PC-3 (cell line): ENCODE measurements at regions not wholly inside any gene's neighbourhood (a gene's known extent, or its start where the extent isn't known, plus 50 kb on each side); places are given as distances from the start of the nearest gene placed in this dataset.

Experiments used
- ATAC-seq: fragments of 200-7000 bp; cut with Tn5 transposase; 2 replicates; pipeline ENCODE4 v1.9.1; 2020; ENCODE audit warnings: mild to moderate bottlenecking, moderate library complexity
- BruUV-seq: library from RNA; stranded (reverse); fragments of 400-500 nt; replicated peaks from 2 replicates; lab custom pipeline; 2021; lab: Mats Ljungman, UMichigan
- CTCF ChIA-PET: fragments of 300-600 bp; sonication (Branson Sonifier 250); formaldehyde crosslinking; loops from one replicate; lab custom pipeline; 2022; ENCODE audit warnings: antibody characterized with exemption; lab: Charles Lee
- POLR2A ChIA-PET: fragments of 300-600 bp; sonication (Branson Sonifier 250); formaldehyde crosslinking; loops from one replicate; lab custom pipeline; 2022; ENCODE audit warnings: antibody characterized with exemption; ENCODE audit not compliant: unreplicated experiment; lab: Charles Lee
- DNase-seq: peaks from one replicate; pipeline ENCODE4 v3.0.0-alpha.2; 2015
- H2AFZ ChIP-seq: fragments of 300-600 bp; sonication (generic); 2 replicates; pipeline ENCODE4 v1.6.0; 2016; ENCODE audit warnings: antibody characterized with exemption, low read length
- H3F3A ChIP-seq: fragments of 300-600 bp; sonication (generic); one replicate; pipeline ENCODE4 v1.6.0; 2017; ENCODE audit warnings: antibody characterized with exemption, low read length, control low read depth, mild to moderate bottlenecking; ENCODE audit not compliant: unreplicated experiment
- H3K27ac ChIP-seq: fragments of 300-600 bp; sonication (generic); 2 replicates; pipeline ENCODE4 v1.5.1; 2016; ENCODE audit warnings: mild to moderate bottlenecking, low read length
- H3K27me3 ChIP-seq: fragments of 300-600 bp; sonication (generic); 2 replicates; pipeline ENCODE4 v1.6.1; 2016; ENCODE audit warnings: low read length, mixed read lengths
- H3K36me3 ChIP-seq: fragments of 300-600 bp; sonication (generic); 2 replicates; pipeline ENCODE4 v1.6.1; 2016; ENCODE audit warnings: low read depth, mixed run types, low read length, mixed read lengths
- H3K4me1 ChIP-seq: fragments of 300-600 bp; sonication (generic); 2 replicates; pipeline ENCODE4 v1.5.1; 2016; ENCODE audit warnings: low read length; ENCODE audit not compliant: insufficient read depth
- H3K4me2 ChIP-seq: fragments of 300-600 bp; sonication (generic); 2 replicates; pipeline ENCODE4 v1.6.0; 2016; ENCODE audit warnings: low read length
- H3K4me3 ChIP-seq: fragments of 300-600 bp; sonication (generic); 2 replicates; pipeline ENCODE4 v1.5.1; 2016; ENCODE audit warnings: mild to moderate bottlenecking, low read length, mixed read lengths
- H3K79me2 ChIP-seq: fragments of 300-600 bp; sonication (generic); 2 replicates; pipeline ENCODE4 v1.6.1; 2017; ENCODE audit warnings: low read length, mixed read lengths
- H3K9ac ChIP-seq: fragments of 300-600 bp; sonication (generic); 2 replicates; pipeline ENCODE4 v1.6.0; 2016; ENCODE audit warnings: mild to moderate bottlenecking, low read length
- H3K9me2 ChIP-seq: fragments of 300-600 bp; sonication (generic); replicated peaks from 2 replicates; pipeline ENCODE4 v1.6.1; 2016; ENCODE audit warnings: mixed run types, low read length, mixed read lengths
- H3K9me3 ChIP-seq: fragments of 300-600 bp; sonication (generic); 2 replicates; pipeline ENCODE4 v1.6.1; 2016; ENCODE audit warnings: low read length, mixed read lengths
- H4K20me1 ChIP-seq: fragments of 300-600 bp; sonication (generic); 2 replicates; pipeline ENCODE4 v1.6.1; 2016; ENCODE audit warnings: low read length, mixed read lengths
- EZH2 ChIP-seq: fragments of 300-600 bp; sonication (generic); IDR thresholded peaks from one replicate; pipeline ENCODE4 v1.6.1; 2017; ENCODE audit warnings: antibody characterized with exemption, mild to moderate bottlenecking, low read length; ENCODE audit not compliant: unreplicated experiment
- EZH2phosphoT487 ChIP-seq: fragments of 300-600 bp; sonication (generic); IDR thresholded peaks from 2 replicates; pipeline ENCODE4 v1.6.1; 2018; ENCODE audit warnings: mild to moderate bottlenecking, antibody characterized with exemption, low read length, borderline replicate concordance
- intact Hi-C: fragments of 100-400 bp; cut with micrococcal nuclease; formaldehyde crosslinking; loops from 2 replicates; pipeline ENCODE4 v1.9.0; 2023
- TF ChIP-seq, protein P1 (sequence below): fragments of 300-600 bp; sonication (generic); conservative IDR thresholded peaks from 2 replicates; pipeline ENCODE4 v1.5.1; 2017; ENCODE audit warnings: antibody characterized with exemption, low read depth, mild to moderate bottlenecking, low read length

DNA sequence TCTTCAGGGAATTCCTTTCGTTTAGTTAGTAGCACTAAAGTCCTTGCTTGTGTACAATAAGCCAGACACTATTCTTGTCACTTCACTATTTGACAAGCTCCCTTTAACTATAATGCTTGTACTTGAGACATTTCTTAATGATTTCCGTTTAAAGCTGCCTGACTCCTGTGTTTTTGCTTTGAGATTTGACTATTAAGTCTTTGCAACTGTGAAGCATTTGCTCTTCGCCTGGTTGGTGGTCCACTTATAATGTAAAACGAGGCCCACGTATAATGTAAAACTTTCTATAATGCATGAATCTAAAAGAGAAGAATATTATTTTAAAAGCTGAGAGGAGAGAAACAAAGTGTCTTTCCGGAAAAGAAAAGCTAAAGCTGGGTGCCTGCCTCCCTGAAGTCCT is 204.1 kb upstream of the FAM47C start:
- no peaks in the 10 kb centered on the region for H3K27me3 ChIP-seq
- H3K36me3 ChIP-seq: no peaks in the 10 kb centered on the region
- H3K27ac ChIP-seq: no peak overlapping the region
- no peak overlapping the region for H2AFZ ChIP-seq
- ATAC-seq: no peak
- H3K4me3 ChIP-seq: no peak overlapping the region
- H3K79me2 ChIP-seq: no peaks in the 10 kb centered on the region
- no peak for TF ChIP-seq EZH2
- TF ChIP-seq EZH2phosphoT487: no peak
- TF ChIP-seq, protein P1, sequence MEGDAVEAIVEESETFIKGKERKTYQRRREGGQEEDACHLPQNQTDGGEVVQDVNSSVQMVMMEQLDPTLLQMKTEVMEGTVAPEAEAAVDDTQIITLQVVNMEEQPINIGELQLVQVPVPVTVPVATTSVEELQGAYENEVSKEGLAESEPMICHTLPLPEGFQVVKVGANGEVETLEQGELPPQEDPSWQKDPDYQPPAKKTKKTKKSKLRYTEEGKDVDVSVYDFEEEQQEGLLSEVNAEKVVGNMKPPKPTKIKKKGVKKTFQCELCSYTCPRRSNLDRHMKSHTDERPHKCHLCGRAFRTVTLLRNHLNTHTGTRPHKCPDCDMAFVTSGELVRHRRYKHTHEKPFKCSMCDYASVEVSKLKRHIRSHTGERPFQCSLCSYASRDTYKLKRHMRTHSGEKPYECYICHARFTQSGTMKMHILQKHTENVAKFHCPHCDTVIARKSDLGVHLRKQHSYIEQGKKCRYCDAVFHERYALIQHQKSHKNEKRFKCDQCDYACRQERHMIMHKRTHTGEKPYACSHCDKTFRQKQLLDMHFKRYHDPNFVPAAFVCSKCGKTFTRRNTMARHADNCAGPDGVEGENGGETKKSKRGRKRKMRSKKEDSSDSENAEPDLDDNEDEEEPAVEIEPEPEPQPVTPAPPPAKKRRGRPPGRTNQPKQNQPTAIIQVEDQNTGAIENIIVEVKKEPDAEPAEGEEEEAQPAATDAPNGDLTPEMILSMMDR: no peak
- POLR2A ChIA-PET: no interaction called here
- DNase-seq: no peak
- intact Hi-C loops: no loop called here
- no peaks in the 10 kb centered on the region for H3K9me2 ChIP-seq
- no peak overlapping the region for H3K9ac ChIP-seq
- no TSS peak for BruUV-seq
- H3K4me2 ChIP-seq: no peak overlapping the region
- no peaks in the 10 kb centered on the region for H3F3A ChIP-seq
- H3K4me1 ChIP-seq: no peaks in the 10 kb centered on the region
- no peaks in the 10 kb centered on the region for H3K9me3 ChIP-seq
- CTCF ChIA-PET: no interaction called here
- H4K20me1 ChIP-seq: no peaks in the 10 kb centered on the region

DNA sequence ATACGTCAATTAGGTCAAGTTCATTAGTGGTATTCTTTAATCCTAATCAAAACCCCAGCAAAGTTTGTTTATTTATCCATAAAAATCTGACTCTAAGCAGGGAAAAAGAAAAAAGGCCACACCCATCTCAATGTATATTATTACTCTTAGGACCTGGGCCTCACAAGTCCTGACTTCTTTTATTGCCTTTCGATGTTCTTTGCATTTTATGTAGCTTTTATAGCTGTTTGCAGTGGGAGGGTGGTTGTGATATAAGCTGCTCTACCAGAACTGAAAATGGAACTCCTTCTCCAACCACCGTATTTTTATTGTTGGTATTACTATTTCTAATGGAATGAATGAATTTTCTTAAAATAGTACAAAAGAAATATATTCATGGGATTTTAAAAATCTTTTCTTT is 163.3 kb upstream of the FAM47C start:
- Histone ChIP-seq H3K4me2 (no peak overlapping the region), H3K27ac (no peak overlapping the region), H3F3A (no peaks in the 10 kb centered on the region), H3K79me2 (no peaks in the 10 kb centered on the region), H3K9me3 (no peaks in the 10 kb centered on the region), H3K36me3 (no peaks in the 10 kb centered on the region), H3K4me3 (no peak overlapping the region), H4K20me1 (no peaks in the 10 kb centered on the region), H3K9ac (no peak overlapping the region), H3K27me3 (no peaks in the 10 kb centered on the region), H3K9me2 (no peaks in the 10 kb centered on the region), H3K4me1 (no peaks in the 10 kb centered on the region), H2AFZ (no peak overlapping the region)
- DNase-seq (no peak), ATAC-seq (no peak)
- intact Hi-C loops: no loop called here
- no peak for TF ChIP-seq EZH2phosphoT487
- TF ChIP-seq EZH2: no peak
- TF ChIP-seq, protein P1: no peak
- ChIA-PET CTCF (no interaction called here), POLR2A (no interaction called here)
- BruUV-seq: no TSS peak

DNA sequence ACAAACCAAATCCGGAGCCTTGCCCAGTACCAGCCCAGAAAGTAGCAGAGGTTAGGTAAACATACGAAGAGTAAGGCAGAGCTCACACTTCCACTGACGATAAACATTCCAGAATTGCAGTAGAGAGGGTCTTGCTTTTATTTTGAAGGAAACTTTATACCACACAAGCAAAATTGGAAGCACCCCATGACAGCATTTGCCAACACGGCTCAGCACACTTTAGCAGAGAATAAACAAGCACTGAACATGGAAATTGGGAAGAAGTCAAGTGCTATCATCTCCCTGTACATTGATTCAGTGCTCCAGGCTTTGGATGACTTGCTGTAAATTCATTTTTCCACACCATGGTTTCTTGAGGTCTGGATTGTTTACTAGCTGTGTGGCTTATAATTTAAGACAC is 160.7 kb upstream of the FAM47C start:
- Histone ChIP-seq H3K4me2 (no peak overlapping the region), H3F3A (no peaks in the 10 kb centered on the region), H3K27me3 (no peaks in the 10 kb centered on the region), H3K4me3 (no peak overlapping the region), H3K9me3 (no peaks in the 10 kb centered on the region), H3K9me2 (no peaks in the 10 kb centered on the region), H3K9ac (no peak overlapping the region), H3K27ac (no peak overlapping the region), H3K36me3 (no peaks in the 10 kb centered on the region), H3K79me2 (no peaks in the 10 kb centered on the region), H2AFZ (no peak overlapping the region), H3K4me1 (no peaks in the 10 kb centered on the region), H4K20me1 (no peaks in the 10 kb centered on the region)
- TF ChIP-seq, protein P1: no peak
- TF ChIP-seq EZH2 (no peak), EZH2phosphoT487 (no peak)
- POLR2A ChIA-PET: no interaction called here
- CTCF ChIA-PET: no interaction called here
- BruUV-seq: no TSS peak
- ATAC-seq (no peak), DNase-seq (no peak)
- intact Hi-C loops: no loop called here
